Neural progenitor cell (in vitro differentiated cells): ENCODE measurements at regions not wholly inside any gene's neighbourhood (a gene's known extent, or its start where the extent isn't known, plus 50 kb on each side); places are given as distances from the start of the nearest gene placed in this dataset.

Source experiments
- DNase-seq: peaks from one replicate; pipeline ENCODE4 v3.0.0-alpha.2; 2016; ENCODE audit warnings: low spot score
- H2AFZ ChIP-seq: fragments of 200-600 bp; sonication (generic); replicated peaks from 2 replicates; pipeline ENCODE4 v1.6.1; 2016; ENCODE audit warnings: antibody characterized with exemption
- H3F3A ChIP-seq: fragments of 200-600 bp; sonication (generic); 2 replicates; pipeline ENCODE4 v1.6.1; 2016; ENCODE audit warnings: antibody characterized with exemption, low read depth
- H3K27ac ChIP-seq: fragments of 200-600 bp; sonication (generic); 2 replicates; pipeline ENCODE4 v1.5.1; 2016; ENCODE audit warnings: mild to moderate bottlenecking
- H3K27me3 ChIP-seq: fragments of 200-600 bp; sonication (generic); 2 replicates; pipeline ENCODE4 v1.6.1; 2016; ENCODE audit warnings: mild to moderate bottlenecking, moderate library complexity
- H3K36me3 ChIP-seq: fragments of 200-600 bp; sonication (generic); 2 replicates; pipeline ENCODE4 v1.5.1; 2016
- H3K4me1 ChIP-seq: fragments of 200-600 bp; sonication (generic); 2 replicates; pipeline ENCODE4 v1.6.1; 2016; ENCODE audit warnings: mixed run types
- H3K4me2 ChIP-seq: fragments of 200-600 bp; sonication (generic); 2 replicates; pipeline ENCODE4 v1.6.1; 2016
- H3K4me3 ChIP-seq: fragments of 200-600 bp; sonication (generic); 2 replicates; pipeline ENCODE4 v1.5.1; 2016
- H3K79me2 ChIP-seq: fragments of 200-600 bp; sonication (generic); 2 replicates; pipeline ENCODE4 v1.6.1; 2016; ENCODE audit warnings: low read depth
- H3K9ac ChIP-seq: fragments of 200-600 bp; sonication (generic); 2 replicates; pipeline ENCODE4 v1.6.1; 2016
- H3K9me3 ChIP-seq: fragments of 200-600 bp; sonication (generic); 2 replicates; pipeline ENCODE4 v1.5.1; 2016; ENCODE audit warnings: low read depth
- H4K20me1 ChIP-seq: fragments of 200-600 bp; sonication (generic); 2 replicates; pipeline ENCODE4 v1.6.1; 2016; ENCODE audit warnings: low read depth
- H3K27ac Mint-ChIP-seq: 3 replicates; pipeline ENCODE4 v1.8.0; 2021; ENCODE audit warnings: mixed read lengths
- H3K27me3 Mint-ChIP-seq: 2 replicates; pipeline ENCODE4 v1.8.0; 2022; ENCODE audit warnings: low read depth, mild to moderate bottlenecking, inconsistent platforms, moderate library complexity, mixed read lengths; ENCODE audit not compliant: insufficient read depth
- H3K36me3 Mint-ChIP-seq: 3 replicates; pipeline ENCODE4 v1.8.0; 2021; ENCODE audit warnings: mixed read lengths
- H3K4me1 Mint-ChIP-seq: 3 replicates; pipeline ENCODE4 v1.8.0; 2021; ENCODE audit warnings: mixed read lengths
- H3K4me3 Mint-ChIP-seq: 3 replicates; pipeline ENCODE4 v1.8.0; 2021; ENCODE audit warnings: mild to moderate bottlenecking, moderate library complexity, mixed read lengths
- H3K9me3 Mint-ChIP-seq: 3 replicates; pipeline ENCODE4 v1.8.0; 2020; ENCODE audit warnings: mixed read lengths
- EZH2 ChIP-seq: fragments of 200-600 bp; sonication (generic); IDR thresholded peaks from 2 replicates; pipeline ENCODE4 v1.6.1; 2017; ENCODE audit warnings: antibody characterized with exemption, mild to moderate bottlenecking, moderate library complexity
- EZH2phosphoT487 ChIP-seq: fragments of 200-600 bp; sonication (generic); IDR thresholded peaks from 2 replicates; pipeline ENCODE4 v1.6.1; 2017; ENCODE audit warnings: antibody characterized with exemption
- TF ChIP-seq, protein P1 (sequence below): fragments of 200-600 bp; sonication (generic); IDR thresholded peaks from 2 replicates; pipeline ENCODE4 v1.5.1; 2017; ENCODE audit warnings: antibody characterized with exemption, mild to moderate bottlenecking

DNA sequence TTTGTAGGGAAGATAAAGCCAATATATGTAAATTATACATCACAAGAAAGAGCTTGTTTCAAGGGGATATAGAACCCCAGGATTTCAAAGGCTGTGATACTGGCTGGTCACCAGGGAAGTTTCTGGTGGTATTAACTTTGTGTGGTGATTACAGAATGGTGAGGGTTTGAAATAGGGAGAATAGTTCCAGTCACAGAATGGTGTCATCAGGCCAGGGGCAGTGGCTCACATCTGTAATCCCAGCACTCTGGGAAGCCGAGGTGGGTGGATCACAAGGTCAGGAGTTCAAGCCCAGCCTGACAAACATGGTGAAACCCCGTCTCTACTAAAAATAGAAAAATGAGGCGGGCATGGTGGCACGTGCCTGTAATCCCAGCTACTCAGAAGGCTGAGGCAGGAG, 183.8 kb upstream of the XYLT1 start:
- Histone ChIP-seq H2AFZ (no peak overlapping the region), H3K9me3 (no peaks in the 10 kb centered on the region), H3K4me2 (no peak overlapping the region), H4K20me1 (no peaks in the 10 kb centered on the region), H3K4me1 (peaks cover 5% of the 10 kb centered on the region), H3K27me3 (no peaks in the 10 kb centered on the region), H3F3A (no peaks in the 10 kb centered on the region), H3K27ac (no peak overlapping the region), H3K36me3 (no peaks in the 10 kb centered on the region), H3K9ac (no peak overlapping the region), H3K79me2 (no peaks in the 10 kb centered on the region), H3K4me3 (no peak overlapping the region)
- peaks cover 11% of the 10 kb centered on the region for H3K27me3 Mint-ChIP-seq
- peaks cover 26% of the 10 kb centered on the region for H3K4me1 Mint-ChIP-seq
- no peak overlapping the region for H3K4me3 Mint-ChIP-seq
- no peak for DNase-seq
- H3K36me3 Mint-ChIP-seq = no peaks in the 10 kb centered on the region
- no peak overlapping the region for H3K27ac Mint-ChIP-seq
- TF ChIP-seq, protein P1, sequence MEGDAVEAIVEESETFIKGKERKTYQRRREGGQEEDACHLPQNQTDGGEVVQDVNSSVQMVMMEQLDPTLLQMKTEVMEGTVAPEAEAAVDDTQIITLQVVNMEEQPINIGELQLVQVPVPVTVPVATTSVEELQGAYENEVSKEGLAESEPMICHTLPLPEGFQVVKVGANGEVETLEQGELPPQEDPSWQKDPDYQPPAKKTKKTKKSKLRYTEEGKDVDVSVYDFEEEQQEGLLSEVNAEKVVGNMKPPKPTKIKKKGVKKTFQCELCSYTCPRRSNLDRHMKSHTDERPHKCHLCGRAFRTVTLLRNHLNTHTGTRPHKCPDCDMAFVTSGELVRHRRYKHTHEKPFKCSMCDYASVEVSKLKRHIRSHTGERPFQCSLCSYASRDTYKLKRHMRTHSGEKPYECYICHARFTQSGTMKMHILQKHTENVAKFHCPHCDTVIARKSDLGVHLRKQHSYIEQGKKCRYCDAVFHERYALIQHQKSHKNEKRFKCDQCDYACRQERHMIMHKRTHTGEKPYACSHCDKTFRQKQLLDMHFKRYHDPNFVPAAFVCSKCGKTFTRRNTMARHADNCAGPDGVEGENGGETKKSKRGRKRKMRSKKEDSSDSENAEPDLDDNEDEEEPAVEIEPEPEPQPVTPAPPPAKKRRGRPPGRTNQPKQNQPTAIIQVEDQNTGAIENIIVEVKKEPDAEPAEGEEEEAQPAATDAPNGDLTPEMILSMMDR = no peak
- H3K9me3 Mint-ChIP-seq = no peaks in the 10 kb centered on the region

DNA sequence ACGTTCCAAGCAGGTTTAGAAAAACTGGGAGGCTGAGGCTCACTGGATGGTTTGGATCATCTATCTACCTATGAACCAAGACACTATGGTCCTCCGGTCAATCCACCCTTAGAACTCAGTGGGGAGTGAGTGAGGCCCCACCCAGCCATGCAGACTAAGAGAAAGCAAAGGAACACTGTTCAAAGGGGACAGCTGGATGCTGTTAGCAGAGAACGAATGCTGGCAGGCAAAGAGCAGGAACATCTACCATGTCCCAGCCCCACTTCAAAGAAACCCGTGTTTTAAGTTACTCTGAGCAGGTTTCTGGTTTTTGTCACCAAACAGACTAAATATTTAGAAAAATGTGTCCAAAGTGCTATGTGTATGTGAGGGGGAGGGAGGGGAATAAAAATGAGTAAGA, 183.4 kb upstream of the XYLT1 start:
- H3K9me3 Mint-ChIP-seq = no peaks in the 10 kb centered on the region
- Histone ChIP-seq H3K4me3 (no peak overlapping the region), H2AFZ (no peak overlapping the region), H4K20me1 (no peaks in the 10 kb centered on the region), H3K36me3 (no peaks in the 10 kb centered on the region), H3K9me3 (no peaks in the 10 kb centered on the region), H3F3A (no peaks in the 10 kb centered on the region), H3K27ac (no peak overlapping the region), H3K79me2 (no peaks in the 10 kb centered on the region), H3K9ac (no peak overlapping the region), H3K4me1 (peaks cover 5% of the 10 kb centered on the region), H3K27me3 (no peaks in the 10 kb centered on the region), H3K4me2 (no peak overlapping the region)
- TF ChIP-seq, protein P1 = no peak
- TF ChIP-seq EZH2 = no peak
- no peak for TF ChIP-seq EZH2phosphoT487
- H3K4me3 Mint-ChIP-seq = no peak overlapping the region
- DNase-seq = no peak
- peaks cover 26% of the 10 kb centered on the region for H3K4me1 Mint-ChIP-seq
- no peaks in the 10 kb centered on the region for H3K36me3 Mint-ChIP-seq
- no peak overlapping the region for H3K27ac Mint-ChIP-seq
- peaks cover 11% of the 10 kb centered on the region for H3K27me3 Mint-ChIP-seq

DNA sequence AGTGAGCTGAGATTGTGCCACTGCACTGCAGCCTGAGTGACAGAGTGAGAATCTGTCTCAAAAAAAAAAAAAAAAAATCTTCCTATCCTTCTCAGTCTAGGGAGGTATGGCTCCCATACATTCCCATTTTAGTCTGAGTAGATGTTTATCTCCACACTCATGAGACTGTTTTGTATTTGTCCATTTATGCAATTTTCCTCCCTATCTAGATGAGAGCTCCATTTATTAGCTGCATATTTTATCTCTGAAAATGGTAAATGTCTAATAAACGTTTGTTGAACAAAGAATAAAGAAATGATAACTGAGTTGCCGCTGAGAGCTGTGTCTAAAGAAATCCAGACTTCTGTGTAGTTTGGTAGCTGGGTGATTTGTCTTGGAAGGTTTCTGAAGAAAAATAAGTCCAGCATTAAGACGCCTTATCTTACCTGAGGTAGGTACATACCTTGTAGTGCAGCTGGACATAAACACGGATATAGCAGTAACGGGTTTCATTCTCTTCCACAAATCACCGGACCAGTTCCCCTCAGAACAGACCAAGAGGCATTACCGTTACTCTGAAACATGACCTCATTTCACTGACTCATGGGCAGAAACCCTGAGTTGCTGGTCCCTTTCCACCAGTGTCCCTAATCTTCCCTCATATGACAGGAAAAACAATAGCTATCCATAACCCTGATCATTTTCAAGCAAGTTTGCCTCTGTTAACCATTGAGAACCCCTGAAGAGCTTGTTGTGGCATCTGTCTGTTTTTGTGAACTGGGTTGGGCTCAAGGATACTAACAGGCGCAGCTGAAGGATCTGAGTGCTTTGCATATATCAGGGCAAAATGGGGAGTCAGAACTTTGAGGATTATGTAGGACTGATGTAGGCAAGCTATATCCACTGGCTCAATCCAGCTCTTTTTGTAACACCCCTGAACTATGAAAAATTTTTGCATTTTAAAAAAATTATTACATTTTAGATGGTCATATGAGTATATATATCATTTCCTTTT, 177.4 kb upstream of the XYLT1 start:
- Mint-ChIP-seq H3K27ac (peak overlapping the region; percentile 8), H3K36me3 (no peaks in the 10 kb centered on the region), H3K4me1 (no peaks in the 10 kb centered on the region), H3K4me3 (no peak overlapping the region), H3K27me3 (peaks cover 7% of the 10 kb centered on the region), H3K9me3 (peaks cover 4% of the 10 kb centered on the region)
- Histone ChIP-seq H3K4me2 (no peak overlapping the region), H3K9me3 (no peaks in the 10 kb centered on the region), H4K20me1 (no peaks in the 10 kb centered on the region), H3K27ac (no peak overlapping the region), H3K27me3 (no peaks in the 10 kb centered on the region), H3K36me3 (no peaks in the 10 kb centered on the region), H3F3A (no peaks in the 10 kb centered on the region), H3K79me2 (no peaks in the 10 kb centered on the region), H2AFZ (no peak overlapping the region), H3K9ac (no peak overlapping the region), H3K4me1 (no peaks in the 10 kb centered on the region), H3K4me3 (no peak overlapping the region)
- no peak for TF ChIP-seq EZH2phosphoT487
- no peak for TF ChIP-seq EZH2
- TF ChIP-seq, protein P1 = no peak
- no peak for DNase-seq
